ENCODE measurements at regions not wholly inside any gene's neighbourhood (a gene's known extent, or its start where the extent isn't known, plus 50 kb on each side); places are given as distances from the start of the nearest gene placed in this dataset.
A peak's percentile ranks its signal among the peaks of the same experiment; 100 is the strongest.
"Not testable (repeated sequence)": the region's sequence is repeated elsewhere in the genome, so short reads cannot be mapped to it uniquely, and the experiment has no call there.

- DNase-seq, result no peak
- no peak for TF ChIP-seq CTCF (IDR thresholded peaks at IDR 0.05)
- intact Hi-C loops (cut with micrococcal nuclease), result no loop called here
- no peaks in the 10 kb centered on the region for H3K9me3 Mint-ChIP-seq
- ChIA-PET POLR2A (no interaction called here), CTCF (no interaction called here)
- no peaks in the 10 kb centered on the region for H3K27me3 Mint-ChIP-seq
- no peak overlapping the region for H3K4me3 Mint-ChIP-seq
- ATAC-seq, result no peak
- no peak overlapping the region for H3K27ac Mint-ChIP-seq
- peaks cover 9% of the 10 kb centered on the region for H3K4me1 Mint-ChIP-seq (ENCODE audit: low read depth)
- peaks cover 4% of the 10 kb centered on the region for H3K36me3 Mint-ChIP-seq (ENCODE audit: low read depth)
Measured at GRCh38 chr13:47892374-47892773, 108.7 kb downstream of the SUCLA2 start.

GRCh38 chr13:47890146-47890814 lies 110.8 kb downstream of the SUCLA2 start:
- CTCF ChIA-PET, result no interaction called here
- Mint-ChIP-seq H3K27me3 (no peaks in the 10 kb centered on the region), H3K36me3 (ENCODE audit: low read depth) (peaks cover 4% of the 10 kb centered on the region), H3K4me1 (ENCODE audit: low read depth) (peaks cover 12% of the 10 kb centered on the region), H3K4me3 (peak overlapping the region; percentile 59), H3K27ac (peak overlapping the region; percentile 81), H3K9me3 (no peaks in the 10 kb centered on the region)
- no peak for TF ChIP-seq CTCF (IDR thresholded peaks at IDR 0.05)
- DNase-seq (peak; percentile 36), ATAC-seq (peak; percentile 71)
- intact Hi-C loops (cut with micrococcal nuclease), result no loop called here
- POLR2A ChIA-PET, result no interaction called here

- peaks cover 12% of the 10 kb centered on the region for H3K4me1 Mint-ChIP-seq (ENCODE audit: low read depth)
- ChIA-PET CTCF (no interaction called here), POLR2A (no interaction called here)
- intact Hi-C loops (cut with micrococcal nuclease), result no loop called here
- DNase-seq, result peak; percentile 47
- H3K4me3 Mint-ChIP-seq, result no peak overlapping the region
- H3K27ac Mint-ChIP-seq, result peak overlapping the region; percentile 43
- H3K27me3 Mint-ChIP-seq, result no peaks in the 10 kb centered on the region
- ATAC-seq, result peak; percentile 52
- TF ChIP-seq CTCF (IDR thresholded peaks at IDR 0.05), result no peak
- no peaks in the 10 kb centered on the region for H3K9me3 Mint-ChIP-seq
- H3K36me3 Mint-ChIP-seq (ENCODE audit: low read depth), result no peaks in the 10 kb centered on the region
Measured at GRCh38 chr13:47886314-47886713, 114.8 kb downstream of the SUCLA2 start.

- Mint-ChIP-seq H3K36me3 (ENCODE audit: low read depth) (peaks cover 10% of the 10 kb centered on the region), H3K27ac (no peak overlapping the region), H3K4me1 (ENCODE audit: low read depth) (no peaks in the 10 kb centered on the region), H3K4me3 (no peak overlapping the region), H3K27me3 (no peaks in the 10 kb centered on the region), H3K9me3 (peaks cover 11% of the 10 kb centered on the region)
- ATAC-seq (no peak), DNase-seq (no peak)
- ChIA-PET POLR2A (no interaction called here), CTCF (no interaction called here)
- TF ChIP-seq CTCF (IDR thresholded peaks at IDR 0.05), result no peak
- intact Hi-C loops (cut with micrococcal nuclease), result no loop called here
Measured at GRCh38 chr13:47875201-47875600, 125.9 kb downstream of the SUCLA2 start.

GRCh38 chr13:47873987-47874386 lies 127.1 kb downstream of the SUCLA2 start:
- H3K4me1 Mint-ChIP-seq (ENCODE audit: low read depth); ATAC-seq; intact Hi-C loops (cut with micrococcal nuclease); H3K27me3 Mint-ChIP-seq; CTCF ChIA-PET; POLR2A ChIA-PET; H3K27ac Mint-ChIP-seq; H3K4me3 Mint-ChIP-seq; DNase-seq: not testable (repeated sequence)
- Mint-ChIP-seq H3K36me3 (ENCODE audit: low read depth) (peaks cover 10% of the 10 kb centered on the region), H3K9me3 (peaks cover 11% of the 10 kb centered on the region)

- POLR2A ChIA-PET; ATAC-seq; intact Hi-C loops (cut with micrococcal nuclease); DNase-seq; H3K27ac Mint-ChIP-seq; CTCF ChIA-PET; H3K4me1 Mint-ChIP-seq (ENCODE audit: low read depth); H3K27me3 Mint-ChIP-seq; H3K4me3 Mint-ChIP-seq: not testable (repeated sequence)
- H3K9me3 Mint-ChIP-seq, result peaks cover 11% of the 10 kb centered on the region
- H3K36me3 Mint-ChIP-seq (ENCODE audit: low read depth), result peaks cover 10% of the 10 kb centered on the region
Measured at GRCh38 chr13:47873319-47873718, 127.8 kb downstream of the SUCLA2 start.
